Activated CD8-positive, alpha-beta memory T cell treated with anti-CD3 and anti-CD28 coated beads for 36 hours (primary cell): ENCODE measurements at regions not wholly inside any gene's neighbourhood (a gene's known extent, or its start where the extent isn't known, plus 50 kb on each side); places are given as distances from the start of the nearest gene placed in this dataset.

Source experiments
- CTCF ChIA-PET: fragments of 350-600 bp; sonication (Branson Sonifier 250); formaldehyde crosslinking; loops from one replicate; lab custom pipeline; 2021; ENCODE audit warnings: antibody characterized with exemption; lab: Charles Lee
- POLR2A ChIA-PET: fragments of 350-600 bp; sonication (Branson Sonifier 250); formaldehyde crosslinking; loops from one replicate; lab custom pipeline; 2021; ENCODE audit warnings: antibody characterized with exemption; lab: Charles Lee

GRCh38 chr6:98539741-98540140, 294.6 kb upstream of the POU3F2 start:
- ChIA-PET CTCF (interaction anchor here (0.6 to 0.8 kb wide), 2 partner anchors 53 to 1655 kb away, joined by 3 to 4 read pairs; no protein-coding TSS in a partner anchor), POLR2A (no interaction called here)

- ChIA-PET CTCF (no interaction called here), POLR2A (no interaction called here)
Observed at GRCh38 chr6:98546376-98546775, 288.0 kb upstream of the POU3F2 start.

GRCh38 chr6:98547151-98547550, 287.2 kb upstream of the POU3F2 start:
- ChIA-PET POLR2A (no interaction called here), CTCF (no interaction called here)

GRCh38 chr6:98547634-98548033, 286.7 kb upstream of the POU3F2 start:
- ChIA-PET CTCF (no interaction called here), POLR2A (no interaction called here)

- POLR2A ChIA-PET, result no interaction called here
- CTCF ChIA-PET, result no interaction called here
Observed at GRCh38 chr6:98548301-98548700, 286.1 kb upstream of the POU3F2 start.

GRCh38 chr6:98560418-98560817, 274.0 kb upstream of the POU3F2 start:
- ChIA-PET CTCF (no interaction called here), POLR2A (no interaction called here)

GRCh38 chr6:98560841-98561240, 273.5 kb upstream of the POU3F2 start:
- POLR2A ChIA-PET, result no interaction called here
- CTCF ChIA-PET, result no interaction called here

- ChIA-PET POLR2A (no interaction called here), CTCF (no interaction called here)
Observed at GRCh38 chr6:98566126-98566525, 268.2 kb upstream of the POU3F2 start.

GRCh38 chr6:98572579-98572978, 261.8 kb upstream of the POU3F2 start:
- POLR2A ChIA-PET, result no interaction called here

GRCh38 chr6:98574984-98575383, 259.4 kb upstream of the POU3F2 start:
- POLR2A ChIA-PET, result no interaction called here
- CTCF ChIA-PET, result no interaction called here

More at GRCh38 chr6:98572579-98572978, 261.8 kb upstream of the POU3F2 start:
- CTCF ChIA-PET, result no interaction called here

GRCh38 chr6:98576791-98577190, 257.6 kb upstream of the POU3F2 start:
- ChIA-PET CTCF (no interaction called here), POLR2A (no interaction called here)

GRCh38 chr6:98578016-98578415, 256.4 kb upstream of the POU3F2 start:
- ChIA-PET POLR2A (no interaction called here), CTCF (no interaction called here)

GRCh38 chr6:98579079-98579478, 255.3 kb upstream of the POU3F2 start:
- CTCF ChIA-PET, result no interaction called here
- POLR2A ChIA-PET, result no interaction called here

GRCh38 chr6:98579941-98580340, 254.4 kb upstream of the POU3F2 start:
- CTCF ChIA-PET, result no interaction called here
- POLR2A ChIA-PET, result no interaction called here

GRCh38 chr6:98581705-98582104, 252.7 kb upstream of the POU3F2 start:
- ChIA-PET CTCF (no interaction called here), POLR2A (no interaction called here)

- ChIA-PET POLR2A (no interaction called here), CTCF (no interaction called here)
Observed at GRCh38 chr6:98583506-98583905, 250.9 kb upstream of the POU3F2 start.

GRCh38 chr6:98586163-98586562, 248.2 kb upstream of the POU3F2 start:
- ChIA-PET POLR2A (no interaction called here), CTCF (no interaction called here)

GRCh38 chr6:98587555-98587954, 246.8 kb upstream of the POU3F2 start:
- ChIA-PET POLR2A (no interaction called here), CTCF (no interaction called here)

- ChIA-PET POLR2A (no interaction called here), CTCF (no interaction called here)
Observed at GRCh38 chr6:98589536-98589935, 244.8 kb upstream of the POU3F2 start.

- ChIA-PET CTCF (no interaction called here), POLR2A (no interaction called here)
Observed at GRCh38 chr6:98590136-98590681, 244.2 kb upstream of the POU3F2 start.

GRCh38 chr6:98590997-98591396, 243.4 kb upstream of the POU3F2 start:
- CTCF ChIA-PET, result no interaction called here
- POLR2A ChIA-PET, result no interaction called here

- ChIA-PET CTCF (no interaction called here), POLR2A (no interaction called here)
Observed at GRCh38 chr6:98593676-98594075, 240.7 kb upstream of the POU3F2 start.
